ENCODE measurements at regions not wholly inside any gene's neighbourhood (a gene's known extent, or its start where the extent isn't known, plus 50 kb on each side); places are given as distances from the start of the nearest gene placed in this dataset.
"Not testable (repeated sequence)": the region's sequence is repeated elsewhere in the genome, so short reads cannot be mapped to it uniquely, and the experiment has no call there.

DNA sequence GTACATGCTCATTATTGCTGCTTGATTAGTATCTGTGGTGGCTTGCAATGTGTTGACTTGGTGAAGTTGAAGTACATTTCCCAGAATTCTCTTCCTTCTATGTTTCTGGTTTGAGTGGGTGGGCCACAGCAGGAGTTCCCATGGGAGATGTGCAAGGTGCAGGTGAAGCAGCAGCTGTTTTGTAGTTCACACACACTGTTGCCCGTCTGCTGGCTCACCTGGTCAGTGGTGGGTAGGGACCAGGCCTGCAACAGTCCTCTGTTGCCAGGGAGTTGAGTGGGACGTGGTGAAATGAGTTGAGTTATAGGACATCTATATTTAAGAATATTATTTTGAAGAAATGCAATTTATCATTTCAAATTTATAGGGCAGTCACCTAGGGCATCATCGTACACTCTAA, 417.4 kb downstream of the TMEM135 start:
- DNase-seq, result no peak

DNA sequence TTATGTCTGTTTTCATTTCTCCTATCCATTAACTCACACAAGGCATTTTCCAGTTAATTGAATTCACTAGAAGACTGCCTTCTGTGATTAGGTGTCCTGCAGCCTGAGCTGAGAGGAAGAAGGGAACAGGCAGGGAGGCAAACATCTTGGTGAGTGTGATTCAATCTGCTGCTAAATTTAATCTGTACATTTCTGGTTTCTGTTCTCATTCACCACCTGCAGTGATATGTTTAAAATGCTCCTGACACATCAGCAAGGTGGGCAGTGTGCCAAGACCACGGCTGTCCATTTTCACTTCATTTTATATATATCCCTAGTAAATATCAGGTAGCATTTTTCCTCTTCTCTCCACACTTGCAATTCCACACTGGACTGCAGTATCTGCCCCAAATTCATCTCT, 416.5 kb downstream of the TMEM135 start:
- no peak for DNase-seq

DNA sequence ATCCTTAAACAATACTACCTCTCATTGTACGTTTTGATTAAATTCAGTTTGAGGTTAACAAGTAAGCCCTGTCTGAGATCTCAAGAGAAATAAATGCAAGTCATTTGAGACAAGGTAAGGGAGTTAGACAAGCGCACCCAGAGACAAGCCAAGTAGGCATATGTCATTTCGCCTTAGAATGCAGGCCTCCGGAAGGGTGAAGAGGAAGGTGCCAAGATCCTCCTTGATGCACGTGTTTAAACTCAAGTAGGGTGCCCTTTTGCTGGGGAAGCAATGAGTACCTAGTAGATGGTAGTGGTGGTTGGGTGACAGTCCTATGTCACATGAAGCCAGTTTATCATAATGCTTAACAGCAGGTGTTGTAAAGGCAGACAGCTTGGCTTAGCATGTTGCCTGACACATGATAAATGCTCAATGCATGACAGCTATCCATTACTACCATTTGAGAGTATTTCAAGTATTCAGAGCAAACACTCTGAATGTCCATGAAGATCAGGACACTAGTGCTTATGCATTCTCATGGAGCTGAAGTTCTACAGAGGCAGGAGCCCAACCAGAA, 415.9 kb downstream of the TMEM135 start:
- no peak for DNase-seq

DNA sequence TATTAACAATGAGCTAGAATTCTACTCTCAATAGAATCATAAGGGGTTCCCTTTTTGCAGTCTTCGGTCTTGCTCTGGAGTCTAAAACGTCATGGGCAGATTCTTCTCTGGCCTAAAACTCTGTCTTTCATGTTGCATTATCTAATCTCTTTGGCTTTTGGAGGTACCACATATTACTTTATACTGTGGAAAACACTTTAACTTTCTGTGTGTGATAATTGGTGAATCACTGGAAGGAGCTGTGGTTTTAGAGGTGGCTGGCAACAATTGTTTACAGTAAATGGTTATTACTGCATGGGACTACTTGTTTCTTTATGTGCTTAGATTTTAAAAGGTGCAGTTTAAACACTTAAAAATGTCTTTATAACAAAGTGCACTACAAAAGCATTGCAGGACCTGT, 414.3 kb downstream of the TMEM135 start:
- DNase-seq, result not testable (repeated sequence)

DNA sequence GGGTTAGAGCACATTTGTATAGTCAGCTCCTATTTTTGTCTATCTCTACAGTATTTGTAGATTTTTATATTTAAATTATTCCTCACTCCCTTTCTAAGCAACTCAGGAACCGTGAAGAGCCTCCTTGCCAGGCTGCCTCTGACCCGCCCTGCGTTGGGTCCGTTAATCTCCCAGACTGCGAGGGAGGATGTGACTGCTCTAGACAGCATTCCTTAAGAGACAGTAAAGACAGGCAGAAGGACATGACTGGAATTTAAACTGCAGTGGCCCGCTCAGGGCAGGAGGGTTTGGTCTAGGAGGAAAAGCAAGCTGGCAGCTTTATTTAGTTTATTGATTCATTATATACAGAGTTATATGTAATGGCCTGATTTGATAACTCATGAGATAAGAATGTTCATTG, 413.7 kb downstream of the TMEM135 start:
- no peak for DNase-seq

DNA sequence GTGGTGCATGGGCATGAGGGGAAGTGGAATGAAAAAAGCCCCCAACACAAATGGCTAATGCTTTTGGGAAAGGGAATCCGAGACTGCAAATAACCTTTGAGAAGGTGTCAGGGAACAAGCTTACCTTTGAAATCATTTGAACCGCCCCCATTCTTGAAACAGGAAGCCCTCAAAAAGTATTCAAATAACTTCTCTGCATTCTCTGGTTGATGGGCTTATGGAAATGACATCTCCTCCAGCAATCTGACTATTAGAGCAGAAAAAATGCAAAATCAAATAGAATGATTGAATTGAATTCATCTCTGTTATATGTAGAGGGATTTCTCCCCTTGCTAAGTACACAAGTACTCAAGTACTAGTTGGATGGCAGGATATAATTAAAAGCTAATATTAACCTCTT, 409.9 kb downstream of the TMEM135 start:
- no peak for DNase-seq

DNA sequence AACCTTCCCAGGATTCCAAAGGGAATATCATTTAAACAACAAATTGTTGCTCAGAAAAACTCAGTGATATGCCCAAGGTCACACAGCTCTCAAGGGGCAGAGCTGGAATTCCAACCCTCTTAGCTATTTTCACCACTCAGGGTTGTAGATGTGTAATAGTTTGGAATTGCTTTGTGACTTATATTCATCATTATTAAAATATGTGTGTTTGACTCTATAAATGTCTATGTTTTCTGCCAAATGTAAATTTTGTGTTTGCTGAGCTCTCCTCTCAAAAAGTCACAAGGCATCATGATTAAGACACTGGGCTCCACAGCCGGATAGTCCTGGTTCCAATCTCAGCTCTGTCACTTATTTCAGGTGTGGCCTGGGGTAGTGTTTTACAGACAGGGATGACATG, 407.3 kb downstream of the TMEM135 start:
- DNase-seq, result no peak

DNA sequence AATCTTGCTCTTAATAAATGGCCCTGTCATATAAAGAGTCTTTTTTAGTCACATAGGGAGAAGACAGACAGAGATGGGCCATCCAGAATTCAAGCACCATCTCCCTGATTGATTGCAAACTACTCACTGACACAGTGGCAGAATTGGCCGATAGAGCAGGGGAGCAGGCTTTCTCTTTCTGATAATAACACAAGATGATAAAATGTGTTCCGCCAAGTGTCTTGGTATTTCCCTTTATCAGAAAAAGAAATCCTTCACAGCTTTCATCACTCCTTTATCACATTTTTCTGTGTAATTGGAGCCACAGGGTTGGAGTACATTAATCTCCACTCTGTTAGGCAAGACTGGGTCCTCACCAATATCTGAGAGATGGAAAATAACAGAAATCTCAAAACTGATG, 406.0 kb downstream of the TMEM135 start:
- DNase-seq, result no peak

DNA sequence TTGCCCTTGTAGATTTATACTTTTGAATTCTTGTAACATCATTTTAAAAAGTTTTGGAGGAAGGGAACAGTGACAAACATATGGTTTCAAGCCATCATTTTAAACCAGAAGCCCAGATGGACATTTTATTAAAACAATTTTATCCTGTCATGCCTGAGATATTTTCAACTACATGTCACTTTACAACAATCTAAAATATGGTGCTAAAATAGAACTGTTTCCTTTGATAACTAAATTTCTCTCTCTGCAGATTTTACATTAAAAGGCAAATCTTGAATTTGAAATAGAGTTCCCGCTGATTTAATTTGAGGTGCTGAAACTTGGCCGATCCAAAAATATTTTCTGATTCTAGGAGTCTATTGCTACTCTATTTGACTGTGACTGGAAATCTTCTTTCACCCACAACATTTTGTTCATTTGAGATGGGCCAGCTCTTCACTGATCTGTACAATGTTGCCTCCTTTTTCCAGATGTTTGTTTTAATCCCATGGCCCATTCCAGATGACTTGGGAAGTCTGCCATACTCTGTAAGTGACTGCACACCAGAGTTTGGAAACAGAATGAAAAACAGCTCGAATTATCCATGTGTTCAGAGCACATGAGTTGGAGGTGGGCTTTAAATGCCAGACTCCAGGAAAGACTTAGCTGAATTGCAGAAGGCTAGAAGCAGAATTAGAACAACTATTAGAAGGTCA, 402.5 kb downstream of the TMEM135 start:
- no peak for DNase-seq

DNA sequence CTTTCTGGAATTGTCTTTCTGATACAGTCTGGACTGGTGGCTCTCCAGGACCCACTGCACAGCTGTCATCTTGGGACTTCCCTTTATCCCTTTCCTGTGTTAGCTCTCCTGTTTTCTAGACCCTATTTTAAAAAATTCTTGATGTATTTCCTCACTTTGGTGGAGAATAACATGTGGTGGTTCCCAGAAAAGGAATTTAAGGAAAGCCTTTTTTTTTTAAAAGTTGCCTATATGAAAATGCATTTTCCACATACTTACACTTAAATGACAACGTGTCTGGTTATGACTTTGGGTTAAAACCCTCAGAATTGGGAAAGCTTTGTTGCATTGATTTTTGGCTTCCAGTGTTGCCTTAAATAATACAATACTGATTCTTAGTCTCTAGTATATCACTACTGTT, 400.7 kb downstream of the TMEM135 start:
- no peak for DNase-seq

DNA sequence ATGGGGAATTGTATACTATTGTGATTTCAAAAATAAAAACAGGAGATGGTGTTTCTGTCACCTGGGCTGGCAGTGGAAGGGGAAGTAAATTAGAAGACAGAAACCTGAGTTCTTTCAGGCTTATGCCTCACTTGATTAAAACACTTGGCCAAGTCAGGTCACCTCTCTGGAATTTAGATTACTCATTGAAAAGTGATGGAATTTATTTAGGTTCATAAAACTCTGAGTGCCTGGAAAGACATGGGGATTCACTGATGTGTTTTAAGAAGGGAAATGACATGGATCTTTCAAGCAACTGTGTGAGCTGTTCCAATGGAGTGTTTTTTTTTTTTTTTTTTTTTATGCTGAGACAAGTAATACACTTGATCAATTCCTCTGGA, 400.1 kb downstream of the TMEM135 start:
- DNase-seq, result no peak

DNA sequence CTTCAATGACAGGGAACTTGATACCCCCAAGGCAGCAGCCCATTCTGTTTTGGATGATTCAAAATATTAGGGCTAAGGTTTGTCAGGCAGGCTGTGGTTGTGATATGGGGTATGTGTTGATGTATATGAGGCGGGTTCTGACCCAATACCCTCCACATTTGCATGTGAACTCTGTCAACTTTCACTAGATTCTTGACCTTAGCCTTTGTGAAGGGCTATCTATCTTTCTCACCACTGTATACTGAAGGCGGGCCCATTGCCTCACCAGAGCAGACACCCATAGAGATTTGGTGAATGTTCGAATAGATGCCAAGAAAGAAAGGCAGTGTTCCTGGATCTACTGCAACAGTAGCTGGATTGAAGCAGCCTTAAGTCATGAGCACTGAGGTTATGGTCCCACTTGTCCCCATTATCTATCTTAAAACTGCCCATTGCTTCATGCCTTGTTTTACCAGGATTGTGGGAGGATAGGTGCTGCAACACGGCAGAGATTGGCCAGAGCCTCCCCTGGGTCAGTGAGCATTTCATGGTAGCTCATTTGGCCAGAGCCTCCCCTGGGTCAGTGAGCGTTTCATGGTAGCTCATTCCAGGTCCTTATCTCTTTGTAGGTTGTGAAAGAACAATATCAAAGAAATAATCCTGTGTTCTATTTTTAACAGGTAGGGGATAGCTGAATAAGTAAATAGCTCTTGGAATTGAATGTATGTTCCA, 399.6 kb downstream of the TMEM135 start:
- DNase-seq, result no peak

DNA sequence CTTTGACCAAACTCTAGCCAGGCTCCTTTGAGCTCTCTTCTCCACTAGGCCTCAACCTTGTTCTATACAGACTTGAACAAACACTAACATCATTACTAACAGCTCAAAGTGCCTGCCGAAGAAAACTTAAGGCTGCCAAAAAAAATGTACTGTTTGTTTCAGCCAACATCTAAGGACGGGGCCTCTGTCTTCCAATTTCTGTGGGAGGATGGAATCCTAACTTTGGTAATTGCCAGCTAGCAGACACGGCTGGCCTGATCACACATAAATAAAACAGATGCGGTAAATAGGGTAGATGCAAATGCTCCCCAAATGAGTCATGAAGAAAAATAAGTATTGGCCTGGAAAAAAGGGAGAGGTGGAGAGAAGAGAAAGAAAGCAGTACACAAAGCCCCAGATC, 394.3 kb downstream of the TMEM135 start:
- DNase-seq, result no peak

DNA sequence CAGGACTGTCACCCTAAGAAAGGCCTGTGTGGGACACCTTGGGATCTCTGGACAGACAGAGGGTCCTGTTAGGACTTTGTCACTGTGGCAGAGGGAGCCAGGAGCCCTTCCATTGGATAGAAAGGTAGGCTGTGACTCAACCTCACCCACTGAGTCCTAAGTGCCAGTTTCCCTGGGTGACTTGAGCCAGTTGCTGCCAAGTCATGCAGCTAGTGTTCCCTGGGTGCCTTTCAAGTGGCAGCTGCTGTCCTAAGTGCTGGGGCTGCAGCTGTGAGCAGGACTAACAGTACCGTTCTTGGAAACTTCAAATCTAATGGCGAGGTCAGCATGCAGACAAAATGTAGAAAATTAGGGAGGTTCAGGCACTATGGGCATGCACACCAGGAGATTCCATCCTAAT, 393.7 kb downstream of the TMEM135 start:
- no peak for DNase-seq

DNA sequence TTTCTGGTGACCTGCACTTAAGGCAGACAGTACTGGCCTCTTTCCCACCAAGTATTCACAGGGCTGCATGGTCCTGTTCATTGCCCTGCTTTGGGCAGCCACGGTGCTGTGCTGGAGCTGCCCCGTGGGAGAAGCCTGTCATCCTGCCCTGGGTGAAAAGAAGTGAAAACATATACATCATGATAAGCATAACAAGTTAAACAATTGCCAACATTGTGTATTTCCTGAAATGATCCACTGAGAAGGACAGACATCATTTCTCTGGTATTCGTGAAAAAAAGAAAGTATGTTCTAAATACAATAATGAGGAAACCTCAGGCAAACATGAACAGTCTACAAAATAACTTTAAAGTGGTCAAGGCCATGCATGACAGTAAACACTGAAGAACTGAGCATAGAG, 393.1 kb downstream of the TMEM135 start:
- DNase-seq, result no peak

DNA sequence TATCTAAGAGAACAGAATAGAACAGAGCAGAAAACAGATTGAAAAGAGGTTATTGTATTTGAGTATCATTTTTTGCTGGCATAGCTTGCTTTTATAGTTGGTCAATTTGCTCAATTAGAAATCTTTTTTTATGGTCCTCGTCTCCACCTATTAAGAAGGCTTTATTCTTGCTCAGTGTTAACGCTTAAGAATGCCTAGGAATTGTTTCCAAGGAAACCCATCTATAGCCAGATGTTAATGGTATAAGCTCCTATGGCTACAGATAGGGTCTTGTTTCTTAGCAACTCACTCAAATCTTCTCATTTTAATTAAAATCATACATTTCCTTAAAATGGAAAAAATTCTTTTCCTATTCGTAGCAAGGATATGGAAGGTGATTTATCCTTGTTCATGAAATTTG, 392.3 kb downstream of the TMEM135 start:
- DNase-seq, result no peak

DNA sequence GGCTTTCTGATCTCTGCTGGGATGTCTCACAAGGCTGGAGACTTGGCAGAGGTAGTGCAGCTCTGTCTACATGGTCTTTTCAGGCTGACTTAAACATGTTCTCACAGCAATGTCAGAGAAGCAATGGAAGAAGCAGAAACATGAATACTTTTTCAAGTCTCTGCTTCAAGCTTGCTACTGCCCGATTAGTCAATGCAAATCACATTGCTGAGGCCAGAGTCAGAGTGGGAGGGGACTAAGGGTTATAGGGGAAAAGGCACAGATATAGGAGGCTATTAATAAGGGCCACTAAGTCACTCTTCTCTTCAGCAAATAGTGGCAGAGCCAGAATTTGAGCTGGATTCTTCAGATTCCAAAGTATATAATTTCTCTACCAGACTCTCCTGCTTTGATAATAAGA, 390.5 kb downstream of the TMEM135 start:
- DNase-seq, result no peak

DNA sequence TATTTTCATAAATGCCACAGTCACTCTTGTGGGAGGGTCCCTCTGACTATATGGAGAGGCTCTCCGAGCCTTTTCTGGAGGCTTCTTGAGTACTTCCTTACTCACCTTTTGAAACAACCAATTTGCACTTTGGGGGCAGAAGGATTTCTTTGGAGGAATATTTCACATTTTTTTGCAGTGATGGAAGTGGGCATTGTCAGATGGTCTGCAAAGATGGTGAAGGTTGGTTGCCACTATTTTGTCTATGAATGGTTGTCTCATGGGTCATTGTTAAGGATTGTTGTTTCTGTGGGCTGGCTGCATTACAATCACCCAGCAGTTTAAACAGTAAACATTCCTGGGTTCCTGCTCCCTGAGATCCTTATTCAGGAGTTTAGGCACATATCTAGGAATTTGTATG, 388.2 kb downstream of the TMEM135 start:
- no peak for DNase-seq

DNA sequence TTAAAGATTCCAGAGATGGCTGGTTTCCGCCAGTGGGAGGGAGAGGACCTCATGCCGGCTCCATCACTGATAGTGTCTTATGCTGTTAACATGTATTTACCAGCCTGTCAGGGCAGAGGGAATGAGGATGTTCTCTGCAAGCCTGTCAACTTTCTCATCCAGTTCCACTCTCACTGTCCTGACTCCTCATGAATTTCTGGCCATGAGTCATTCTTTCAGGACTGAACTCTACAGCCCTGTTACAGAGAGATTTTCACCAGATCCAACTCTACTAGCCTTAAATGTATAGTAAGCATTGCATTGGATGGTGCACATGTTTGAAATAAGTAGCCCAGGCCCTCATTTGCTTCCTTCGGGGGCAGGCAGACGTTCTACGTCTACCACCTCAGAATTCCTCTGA, 387.7 kb downstream of the TMEM135 start:
- DNase-seq, result no peak

DNA sequence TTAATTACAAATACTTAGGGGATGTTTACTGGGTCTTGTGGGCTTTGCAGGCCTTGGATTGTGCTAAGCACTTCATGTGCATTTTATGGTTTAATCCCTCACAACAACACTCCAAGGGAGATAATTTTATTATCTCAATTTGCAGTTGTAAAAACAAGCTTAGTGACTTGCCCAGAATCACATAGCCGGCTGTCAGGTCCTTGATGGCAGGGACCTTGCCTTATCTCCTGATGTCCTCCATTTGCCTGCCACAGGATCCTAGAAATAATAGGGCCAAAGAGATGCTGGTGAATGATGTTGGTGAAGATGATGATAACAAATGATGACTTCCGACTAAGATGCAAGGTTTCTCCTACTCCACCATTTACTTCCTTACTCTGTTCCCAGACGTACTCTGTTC, 385.4 kb downstream of the TMEM135 start:
- DNase-seq, result no peak

DNA sequence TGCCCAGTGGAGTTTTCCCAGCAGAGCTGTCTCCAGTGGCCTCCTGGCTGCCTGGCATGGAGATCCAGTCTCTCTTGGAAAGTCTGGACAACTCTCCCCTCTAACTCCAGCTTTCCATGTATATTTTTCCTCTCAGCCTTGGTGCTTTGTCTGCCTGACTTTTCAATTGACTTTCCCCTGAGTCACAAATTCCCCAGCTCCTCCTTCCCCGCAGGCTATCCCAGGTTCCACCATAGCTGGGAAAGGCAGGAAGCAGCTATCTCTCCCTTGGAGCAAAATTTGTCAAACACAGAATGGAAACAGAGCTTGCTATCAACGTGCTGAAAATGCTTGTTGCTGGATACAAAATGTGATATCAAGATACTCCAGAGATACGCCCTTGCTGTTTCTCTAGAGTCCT, 384.8 kb downstream of the TMEM135 start:
- DNase-seq, result no peak

DNA sequence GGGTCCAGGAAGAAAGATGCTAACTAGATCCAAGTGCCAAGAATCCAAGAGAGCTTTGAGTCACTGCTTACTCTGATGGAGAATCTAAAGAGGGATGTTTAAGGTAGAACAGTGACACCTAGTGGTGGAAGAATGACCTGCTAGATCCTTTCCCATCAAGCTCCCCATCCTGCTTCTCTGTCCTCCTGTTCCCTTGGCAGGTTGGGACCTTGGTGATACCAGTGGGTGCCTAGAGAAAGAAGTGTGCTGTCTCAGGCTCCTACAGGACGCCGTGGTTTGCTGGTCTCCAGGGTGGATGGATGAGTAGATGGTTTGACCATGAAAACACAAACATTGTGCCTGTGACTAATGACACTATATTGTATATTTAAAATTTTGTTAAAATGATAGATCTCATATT, 383.7 kb downstream of the TMEM135 start:
- DNase-seq, result peak; percentile 54

DNA sequence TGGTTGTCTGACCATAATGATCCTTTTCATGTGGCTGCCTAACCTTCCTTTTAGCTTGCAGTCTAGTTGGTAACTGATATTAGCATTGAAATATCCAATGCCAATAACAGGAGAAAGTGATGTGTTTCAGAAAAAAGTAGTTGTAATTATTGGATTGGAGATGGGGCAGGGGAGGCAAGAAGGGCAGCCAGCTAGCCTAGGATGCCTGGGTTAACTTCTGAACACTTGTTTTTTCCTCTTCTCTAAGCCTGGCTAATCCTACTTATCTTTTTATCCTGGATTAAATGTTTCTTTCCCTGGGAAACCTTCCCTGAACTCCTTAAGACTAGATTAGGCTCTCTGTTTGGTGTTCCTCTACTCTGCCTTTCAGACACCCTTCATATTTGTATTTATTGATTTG, 380.2 kb downstream of the TMEM135 start:
- no peak for DNase-seq

DNA sequence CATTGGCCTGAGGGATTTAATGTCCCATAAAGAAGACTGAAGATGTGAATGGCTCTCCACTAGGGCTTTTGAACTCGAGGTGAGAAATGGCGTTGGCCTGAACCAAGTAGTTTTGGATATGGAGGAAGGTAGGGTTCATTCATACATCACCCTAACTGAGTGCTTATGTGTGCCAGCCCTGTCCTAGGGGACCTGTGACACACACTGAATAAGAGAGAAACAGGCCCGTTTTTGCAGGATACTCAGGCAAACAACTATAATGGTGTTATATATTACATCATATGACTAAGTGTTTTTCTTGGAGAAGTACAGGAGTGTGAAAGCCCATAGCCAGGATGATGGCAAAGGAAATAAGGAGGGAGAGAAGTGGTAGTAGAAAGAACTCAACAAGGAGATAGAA, 368.1 kb downstream of the TMEM135 start:
- DNase-seq, result no peak

DNA sequence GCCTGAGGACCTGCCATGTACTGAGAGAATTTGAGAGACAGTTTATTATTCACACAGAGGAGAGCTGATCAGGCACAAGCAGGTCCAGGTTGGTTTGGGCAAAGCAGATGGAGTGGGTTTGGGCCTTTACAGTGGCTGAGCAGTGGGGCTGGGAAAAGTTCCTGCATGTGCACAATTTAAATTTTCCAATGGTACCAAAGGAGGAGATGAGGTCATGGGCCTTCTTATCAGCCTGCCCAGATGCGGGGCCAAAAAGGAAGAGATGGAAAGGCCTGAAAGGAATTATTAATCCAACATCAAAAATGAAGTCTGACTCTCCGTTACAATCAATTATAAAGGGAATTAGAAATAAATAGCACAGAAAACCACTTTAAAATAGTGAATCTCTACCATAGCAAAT, 367.6 kb downstream of the TMEM135 start:
- DNase-seq, result no peak

Data from NCI-H2107 (cell line).